ENCODE measurements at regions not wholly inside any gene's neighbourhood (a gene's known extent, or its start where the extent isn't known, plus 50 kb on each side); places are given as distances from the start of the nearest gene placed in this dataset.
"Not testable (repeated sequence)": the region's sequence is repeated elsewhere in the genome, so short reads cannot be mapped to it uniquely, and the experiment has no call there.

DNA sequence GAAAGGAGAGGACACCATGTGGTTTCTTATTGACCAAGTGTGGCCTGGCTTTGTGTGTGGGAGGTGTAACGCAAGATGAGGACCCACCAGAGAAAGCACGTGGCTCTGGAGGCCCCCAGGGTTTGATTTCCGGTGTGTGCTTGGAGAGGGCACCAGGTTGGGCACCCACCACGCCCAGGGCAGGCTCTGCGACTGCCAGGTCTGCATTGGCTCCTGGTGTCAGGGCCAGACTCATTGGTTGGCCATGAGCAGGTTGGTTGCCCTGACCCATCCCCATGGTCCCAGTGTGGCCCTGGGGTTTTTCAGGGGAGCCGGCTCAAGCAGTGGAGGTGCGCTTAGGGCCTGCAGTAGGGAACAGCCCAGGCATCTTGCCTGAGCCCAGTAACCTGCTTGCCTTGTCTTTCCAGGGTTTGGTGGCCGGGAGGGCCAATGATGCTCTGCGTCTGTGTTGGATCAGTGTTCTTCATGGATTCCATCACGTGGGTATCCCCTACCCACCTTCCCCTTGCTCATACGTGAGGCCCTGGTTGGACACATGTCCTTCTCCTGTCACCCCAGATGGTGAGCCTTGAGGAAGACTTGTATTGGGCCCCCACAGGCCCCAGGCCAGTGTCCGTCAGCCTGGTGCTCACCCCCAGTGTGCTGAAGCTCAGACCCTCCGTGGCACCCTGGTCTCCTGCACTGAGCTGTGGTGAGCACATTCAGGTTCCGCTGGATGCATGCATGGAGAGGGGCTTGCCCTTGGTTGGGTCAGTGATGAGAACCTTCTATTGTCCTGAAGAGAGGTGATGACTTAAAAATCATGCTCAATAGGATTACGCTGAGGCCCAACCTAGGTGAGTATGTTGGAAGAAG is 193.9 kb downstream of the UBE3A start:
- H3K4me3 ChIP-seq (ENCODE audit: low read length), result no peak overlapping the region
- no peak for TF ChIP-seq ZNF274 (IDR thresholded peaks at IDR 0.05; ENCODE audit: low read depth, low read length)

DNA sequence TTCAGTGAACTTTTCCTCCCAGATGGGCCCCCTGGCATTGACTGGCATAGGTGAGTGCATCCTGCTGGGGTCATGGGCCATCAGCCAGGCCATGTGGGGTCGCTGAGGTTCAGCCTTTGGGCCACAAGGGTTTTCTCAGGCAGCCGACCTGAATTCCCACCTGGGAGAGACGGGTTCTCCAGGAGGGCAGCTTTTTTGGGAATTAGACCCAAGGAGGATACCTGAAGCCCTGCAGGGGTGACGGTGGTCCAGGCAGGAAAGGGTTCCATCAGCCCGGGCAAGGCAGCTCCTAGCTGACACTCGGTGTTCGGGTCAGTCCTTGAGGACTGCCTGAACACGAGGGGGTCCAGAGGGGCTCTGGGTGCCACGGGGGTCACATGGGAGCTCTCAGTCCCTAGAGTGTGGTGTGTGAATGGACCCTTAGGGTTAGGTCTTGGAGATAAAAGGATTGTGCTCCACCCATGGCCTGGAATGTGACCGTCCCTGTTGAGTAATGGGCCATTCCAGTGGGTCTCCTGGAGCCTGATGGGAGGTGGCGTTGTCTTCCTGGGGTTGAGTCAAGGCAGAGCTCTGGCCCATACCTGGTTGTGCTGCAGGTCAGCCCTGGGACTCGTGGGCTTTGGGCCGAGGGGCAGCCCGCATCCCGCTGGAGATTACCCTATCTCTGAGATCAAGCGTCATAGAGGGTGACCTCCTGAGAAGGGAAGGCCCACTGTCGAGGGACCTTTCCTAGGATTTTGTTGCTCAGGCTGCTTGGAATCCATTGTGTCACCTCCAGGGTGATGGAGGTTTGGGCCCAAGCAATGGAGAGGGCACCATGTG is 192.8 kb downstream of the UBE3A start:
- TF ChIP-seq ZNF274 (IDR thresholded peaks at IDR 0.05; ENCODE audit: low read depth, low read length), result no peak

DNA sequence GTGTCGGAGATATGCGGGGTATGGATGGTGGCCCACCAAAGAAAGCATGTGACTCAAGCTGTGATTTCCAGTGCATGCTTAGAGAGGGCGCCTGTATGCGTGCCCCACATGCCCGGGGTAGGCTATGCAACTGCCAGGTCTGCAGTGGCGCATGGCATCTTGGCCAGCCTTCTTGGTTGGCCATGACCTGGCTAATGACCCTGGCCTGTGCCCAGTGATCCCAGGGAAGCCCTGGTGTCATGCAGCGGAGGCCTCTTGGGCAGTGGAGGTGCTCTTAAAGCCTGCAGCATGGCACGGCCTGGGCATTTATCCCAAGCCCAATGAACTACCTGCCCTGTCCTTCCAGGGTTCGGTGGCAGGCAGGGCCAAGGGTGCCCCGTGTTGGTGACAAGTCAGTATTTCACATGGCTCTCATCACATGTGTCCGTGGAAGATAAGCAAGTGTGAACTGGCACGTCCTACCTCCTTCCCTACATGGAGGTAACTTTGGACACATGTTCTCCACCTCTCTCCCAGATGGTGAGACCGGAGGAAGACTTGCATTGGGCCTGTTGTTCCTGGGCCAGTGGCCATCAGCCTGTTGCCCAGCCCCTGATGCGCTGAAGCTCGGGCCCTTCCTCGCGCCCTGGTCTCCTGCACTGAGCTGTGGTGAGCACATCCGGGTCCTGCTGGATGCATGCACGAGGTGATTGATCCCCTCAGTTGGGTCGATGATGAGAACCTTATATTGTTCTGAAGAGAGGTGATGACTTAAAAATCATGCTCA is 192.0 kb downstream of the UBE3A start:
- no peak for TF ChIP-seq ZNF274 (IDR thresholded peaks at IDR 0.05; ENCODE audit: low read depth, low read length)
- no peak overlapping the region for H3K4me3 ChIP-seq (ENCODE audit: low read length)

More for the DNA sequence above, 192.8 kb downstream of the UBE3A start:
- H3K4me3 ChIP-seq (ENCODE audit: low read length), result no peak overlapping the region

DNA sequence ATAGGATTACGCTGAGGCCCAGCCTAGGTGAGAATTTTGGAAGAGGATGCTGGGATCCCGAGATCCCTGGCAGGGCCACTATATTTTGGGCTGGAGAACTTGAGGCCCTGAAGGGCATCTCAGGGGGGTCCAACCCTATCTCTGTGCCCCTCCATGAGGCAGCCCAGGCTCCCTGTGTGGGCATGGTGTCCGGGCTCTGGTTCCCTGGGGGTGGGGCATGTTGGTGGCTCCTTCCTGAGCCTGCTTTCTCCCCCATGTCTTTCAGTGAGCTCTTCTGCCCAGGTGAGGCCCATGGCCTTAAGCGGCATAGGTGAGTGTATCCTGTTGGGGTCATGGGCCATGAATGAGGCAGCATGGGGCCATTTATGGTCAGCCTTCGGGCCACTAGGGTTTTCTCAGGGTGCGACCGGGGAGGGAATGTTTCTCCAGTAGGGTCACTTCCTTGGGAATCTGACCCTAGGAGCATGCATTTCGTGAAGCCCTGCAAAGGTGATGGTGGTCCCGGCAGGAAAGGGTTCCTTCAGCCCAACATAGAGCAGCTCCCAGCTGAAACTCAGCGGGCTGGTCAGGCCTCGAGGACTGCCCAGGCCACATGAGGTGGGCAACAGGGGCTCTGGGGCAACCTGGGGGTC is 191.3 kb downstream of the UBE3A start:
- no peak for TF ChIP-seq ZNF274 (IDR thresholded peaks at IDR 0.05; ENCODE audit: low read depth, low read length)
- H3K4me3 ChIP-seq (ENCODE audit: low read length), result no peak overlapping the region

DNA sequence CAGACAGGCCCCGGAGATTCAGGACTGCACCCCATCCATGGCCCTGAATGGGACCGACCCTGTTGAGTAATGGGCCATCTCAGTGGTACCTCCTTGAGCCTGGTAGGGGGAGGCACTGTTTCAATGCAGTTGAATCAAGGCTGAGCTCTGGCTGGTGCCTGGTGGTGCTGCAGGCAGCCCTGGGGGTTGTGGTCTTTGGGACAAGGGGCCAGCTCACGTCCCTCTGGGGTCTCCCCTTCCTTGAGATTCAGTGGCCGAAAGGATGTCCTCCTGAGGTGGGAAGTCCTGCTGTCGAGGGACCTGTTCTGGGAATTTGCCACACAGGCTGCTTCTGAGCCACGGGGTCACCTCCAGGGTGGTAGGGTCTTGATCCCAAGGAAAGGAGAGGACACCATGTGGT is 190.7 kb downstream of the UBE3A start:
- not testable (repeated sequence) for H3K4me3 ChIP-seq (ENCODE audit: low read length)

DNA sequence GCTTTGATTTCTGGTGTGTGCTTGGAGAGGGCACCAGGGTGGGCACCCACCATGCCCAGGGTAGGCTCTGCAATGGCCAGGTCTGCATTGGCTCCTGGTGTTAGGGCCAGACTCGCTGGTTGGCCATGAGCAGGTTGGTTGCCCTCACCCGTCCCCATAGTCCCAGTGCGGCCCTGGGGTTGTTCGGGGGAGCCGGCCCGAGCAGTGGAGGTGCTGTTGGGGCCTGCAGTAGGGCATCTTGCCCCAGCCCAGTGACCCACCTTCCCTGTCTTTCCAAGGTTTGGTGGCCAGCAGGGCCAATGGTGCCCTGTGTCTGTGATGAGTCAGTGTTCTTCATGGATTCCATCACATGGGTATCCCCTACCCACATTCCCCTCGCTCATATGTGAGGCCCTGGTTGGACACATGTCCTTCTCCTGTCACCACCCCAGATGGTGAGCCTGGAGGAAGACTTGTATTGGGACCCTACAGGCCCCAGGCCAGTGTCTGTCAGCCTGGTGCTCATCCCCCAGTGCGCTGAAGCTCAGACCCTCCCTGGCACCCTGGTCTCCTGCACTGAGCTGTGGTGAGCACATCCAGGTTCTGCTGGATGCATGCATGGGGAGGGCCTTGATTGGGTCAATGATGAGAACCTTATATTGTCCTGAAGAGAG is 190.1 kb downstream of the UBE3A start:
- no peak overlapping the region for H3K4me3 ChIP-seq (ENCODE audit: low read length)
- TF ChIP-seq ZNF274 (IDR thresholded peaks at IDR 0.05; ENCODE audit: low read depth, low read length), result no peak

DNA sequence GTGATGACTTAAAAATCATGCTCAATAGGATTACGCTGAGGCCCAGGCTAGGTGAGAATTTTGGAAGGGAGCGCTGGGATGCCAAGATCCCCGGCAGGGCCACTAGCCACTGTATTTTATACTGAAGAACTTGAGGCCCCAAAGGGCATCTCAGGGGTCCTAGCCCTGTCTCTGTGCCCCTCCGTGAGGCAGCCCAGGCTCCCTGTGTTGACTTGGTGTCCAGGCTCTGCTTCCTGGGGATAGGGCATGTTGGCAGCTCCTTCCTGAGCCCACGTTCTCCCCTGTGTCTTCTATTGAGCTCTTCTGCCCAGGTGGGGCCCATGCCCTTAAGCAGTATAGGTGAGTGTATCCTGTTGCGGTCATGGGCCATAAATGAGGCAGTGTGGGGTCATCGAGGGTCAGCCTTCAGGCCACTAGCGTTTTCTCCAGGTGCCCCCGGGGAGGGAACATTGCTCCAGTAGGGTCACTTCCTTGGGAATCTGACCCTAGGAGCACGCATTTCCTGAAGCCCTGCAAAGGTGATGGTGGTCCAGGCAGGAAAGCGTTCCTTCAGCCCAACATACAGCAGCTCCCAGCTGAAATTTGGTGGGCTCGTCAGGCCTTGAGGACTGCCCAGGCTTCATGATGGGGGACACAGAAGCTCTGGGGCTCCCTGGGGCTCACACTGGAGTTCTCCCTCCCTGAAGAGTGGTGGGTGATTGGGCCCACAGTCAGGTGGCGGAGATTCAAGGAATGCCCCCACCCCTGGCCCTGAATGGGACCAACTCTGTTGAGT is 189.4 kb downstream of the UBE3A start:
- H3K4me3 ChIP-seq (ENCODE audit: low read length), result no peak overlapping the region
- no peak for TF ChIP-seq ZNF274 (IDR thresholded peaks at IDR 0.05; ENCODE audit: low read depth, low read length)

DNA sequence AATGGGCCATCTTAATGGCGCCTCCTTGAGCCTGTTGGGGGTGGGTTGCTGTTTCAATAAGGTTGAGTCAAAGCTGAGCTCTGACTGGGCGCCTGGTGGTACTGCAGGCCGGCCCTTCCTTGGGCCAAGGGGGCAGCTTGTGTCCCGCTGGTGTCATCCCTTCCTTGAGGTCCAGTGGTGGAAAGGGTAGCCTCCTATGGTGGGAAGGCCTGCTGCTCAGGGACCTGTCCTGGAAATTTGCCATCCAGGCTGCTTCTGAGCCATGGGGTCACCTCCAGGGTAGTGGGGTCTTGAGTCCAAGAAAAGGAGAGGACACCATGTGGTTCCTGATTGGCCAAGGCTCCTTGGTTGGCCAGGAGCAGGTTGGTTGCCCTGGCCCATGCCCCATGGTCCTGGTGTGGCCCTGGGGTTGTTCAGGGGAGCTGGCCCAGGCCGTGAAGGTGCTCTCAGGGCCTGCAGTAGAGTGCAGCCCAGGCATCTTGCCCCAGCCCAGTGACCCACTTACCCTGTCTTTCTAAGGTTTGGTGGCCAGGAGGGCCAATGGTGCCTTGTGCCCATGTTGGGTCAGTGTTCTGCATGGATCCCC is 188.7 kb downstream of the UBE3A start:
- no peak for TF ChIP-seq ZNF274 (IDR thresholded peaks at IDR 0.05; ENCODE audit: low read depth, low read length)
- H3K4me3 ChIP-seq (ENCODE audit: low read length), result no peak overlapping the region

DNA sequence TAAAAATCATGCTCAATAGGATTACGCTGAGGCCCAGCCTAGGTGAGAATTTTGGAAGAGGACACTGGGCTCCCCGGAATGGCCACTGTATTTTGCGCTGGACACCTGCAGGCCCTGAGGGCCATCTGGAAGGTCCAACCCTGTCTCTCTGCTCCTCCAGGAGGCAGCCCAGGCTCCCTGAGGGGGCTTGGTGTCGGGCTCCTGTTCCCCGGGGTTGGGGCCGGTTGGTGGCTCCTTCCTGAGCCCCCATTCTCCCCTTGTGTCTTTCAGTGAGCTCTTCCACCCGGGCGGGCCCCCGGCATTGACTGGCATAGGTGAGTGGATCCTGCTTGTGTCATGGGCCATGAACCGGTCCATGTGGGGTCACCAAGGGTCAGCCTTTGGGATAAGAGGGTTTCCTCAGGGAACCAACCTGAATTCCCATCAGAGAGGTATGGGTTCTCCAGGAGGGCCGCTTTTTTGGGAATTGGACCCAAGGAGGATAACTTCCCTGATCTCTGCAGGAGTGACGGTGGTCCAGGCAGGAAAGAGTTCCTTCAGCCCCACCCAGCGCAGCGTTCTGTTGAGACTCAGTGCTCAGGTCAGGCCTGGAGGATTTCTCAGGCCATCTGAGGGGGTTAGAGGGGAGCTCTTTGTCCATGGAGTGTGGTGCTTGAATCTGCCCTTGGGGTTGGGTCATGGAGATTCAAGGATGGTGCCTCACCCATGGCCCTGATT is 187.8 kb downstream of the UBE3A start:
- no peak for TF ChIP-seq ZNF274 (IDR thresholded peaks at IDR 0.05; ENCODE audit: low read depth, low read length)
- no peak overlapping the region for H3K4me3 ChIP-seq (ENCODE audit: low read length)

DNA sequence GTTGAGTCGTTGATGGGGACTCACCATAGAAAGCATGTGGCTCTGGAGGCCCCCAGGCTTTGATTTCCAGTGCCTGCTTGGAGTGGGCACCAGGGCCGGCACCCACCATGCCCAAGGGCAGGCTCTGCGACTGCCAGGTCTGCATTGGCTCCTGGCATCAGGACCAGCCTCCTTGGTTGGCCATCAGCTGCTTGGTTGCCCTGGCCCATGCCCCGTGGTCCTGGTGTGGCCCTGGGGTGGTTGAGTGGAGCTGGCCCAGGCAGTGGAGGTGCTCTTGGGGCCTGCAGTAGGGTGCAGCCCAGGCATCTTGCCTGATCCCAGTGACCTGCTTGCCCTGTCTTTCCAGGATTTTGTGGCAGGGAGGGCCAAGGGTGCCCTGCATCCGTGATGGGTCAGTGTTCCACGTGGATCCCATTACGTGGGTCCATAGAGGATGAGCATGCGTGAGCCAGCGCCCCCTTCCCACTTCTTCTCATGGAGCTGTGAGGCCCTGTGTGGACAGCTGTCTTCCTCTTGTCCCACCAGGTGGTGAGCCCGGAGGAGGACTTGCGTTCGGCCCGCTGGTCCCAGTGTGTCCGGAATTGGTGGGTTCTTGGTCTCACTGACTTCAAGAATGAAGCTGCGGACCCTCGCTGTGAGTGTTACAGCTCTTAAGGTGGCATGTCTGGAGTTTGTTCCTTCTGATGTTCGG is 187.0 kb downstream of the UBE3A start:
- no peak overlapping the region for H3K4me3 ChIP-seq (ENCODE audit: low read length)
- no peak for TF ChIP-seq ZNF274 (IDR thresholded peaks at IDR 0.05; ENCODE audit: low read depth, low read length)

DNA sequence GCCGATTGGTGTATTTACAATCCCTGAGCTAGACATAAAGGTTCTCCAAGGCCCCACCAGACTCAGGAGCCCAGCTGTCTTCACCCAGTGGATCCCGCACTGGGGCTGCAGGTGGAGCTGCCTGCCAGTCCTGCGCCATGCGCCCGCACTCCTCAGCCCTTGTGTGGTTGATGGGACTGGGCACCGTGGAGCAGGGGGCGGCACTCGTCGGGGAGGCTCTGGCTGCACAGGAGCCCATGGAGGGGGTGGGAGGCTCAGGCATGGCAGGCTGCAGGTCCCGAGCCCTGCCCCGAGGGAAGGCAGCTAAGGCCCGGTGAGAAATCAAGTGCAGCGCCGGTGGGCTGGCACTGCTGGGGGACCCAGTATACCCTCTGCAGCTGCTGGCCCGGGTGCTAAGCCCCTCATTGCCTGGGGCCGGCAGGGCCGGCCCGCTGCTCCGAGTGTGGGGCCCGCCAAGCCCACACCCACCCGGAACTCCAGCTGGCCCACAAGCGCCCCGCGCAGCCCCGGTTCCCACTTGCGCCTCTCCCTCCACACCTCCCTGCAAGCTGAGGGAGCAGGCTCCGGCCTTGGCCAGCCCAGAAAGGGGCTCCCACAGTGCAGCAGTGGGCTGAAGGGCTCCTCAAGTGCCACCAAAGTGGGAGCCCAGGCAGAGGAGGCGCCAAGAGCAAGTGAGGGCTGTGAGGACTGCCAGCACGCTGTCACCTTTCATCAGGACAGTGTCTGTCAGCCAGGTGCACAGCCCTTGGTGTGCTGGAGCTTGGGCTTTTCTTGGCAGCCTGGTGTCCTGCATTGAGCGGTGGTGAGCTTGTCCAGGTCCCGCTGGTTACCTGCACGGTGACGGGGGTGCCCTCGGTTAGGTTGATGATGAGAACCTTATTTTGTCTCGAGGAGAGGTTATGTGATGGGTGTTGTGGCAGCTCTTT is 185.5 kb downstream of the UBE3A start:
- H3K4me3 ChIP-seq (ENCODE audit: low read length), result not testable (repeated sequence)

Data from GM08714 (cell line).